ENCODE measurements at regions not wholly inside any gene's neighbourhood (a gene's known extent, or its start where the extent isn't known, plus 50 kb on each side); places are given as distances from the start of the nearest gene placed in this dataset.

GRCh38 chr1:87905651-87906050 is 577.0 kb downstream of the LMO4 start:
- H3K4me3 Mint-ChIP-seq = no peak overlapping the region
- DNase-seq (no peak), ATAC-seq (no peak)
- peaks cover 2% of the 10 kb centered on the region for H3K4me1 Mint-ChIP-seq
- H3K27me3 Mint-ChIP-seq = peaks cover 3% of the 10 kb centered on the region
- CTCF ChIA-PET = interaction anchor here (0.9 kb wide), 1 partner anchor 9 kb away, joined by 3 read pairs; no protein-coding TSS in a partner anchor
- intact Hi-C loops (cut with DNase I, micrococcal nuclease) = no loop called here
- no peak overlapping the region for H3K27ac Mint-ChIP-seq
- POLR2A ChIA-PET = no interaction called here
- H3K9me3 Mint-ChIP-seq (ENCODE audit: low read depth) = no peaks in the 10 kb centered on the region
- H3K36me3 Mint-ChIP-seq (ENCODE audit: low read depth) = no peaks in the 10 kb centered on the region

DNA sequence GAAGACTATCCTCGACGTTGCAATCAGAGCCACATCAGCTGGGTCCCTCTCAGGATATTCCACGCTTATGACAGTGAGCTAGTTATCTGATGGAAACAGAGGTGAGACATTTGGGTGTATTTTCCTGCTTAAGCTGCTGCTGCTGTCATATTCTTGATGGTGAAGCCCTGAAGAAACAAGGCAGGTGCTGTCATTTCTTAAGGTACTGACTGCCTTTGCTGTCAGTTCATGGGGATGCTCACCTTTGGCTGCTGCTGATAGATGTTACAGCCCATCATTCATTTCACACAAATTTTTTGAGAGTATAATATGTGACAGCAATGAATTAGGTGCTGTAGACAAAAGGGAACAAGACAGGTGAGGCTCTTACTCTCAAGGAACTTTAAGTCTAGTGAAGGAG is 577.4 kb downstream of the LMO4 start:
- POLR2A ChIA-PET = no interaction called here
- ATAC-seq (no peak), DNase-seq (no peak)
- peaks cover 2% of the 10 kb centered on the region for H3K4me1 Mint-ChIP-seq
- no peak overlapping the region for H3K27ac Mint-ChIP-seq
- CTCF ChIA-PET = interaction anchor here (0.9 kb wide), 1 partner anchor 9 kb away, joined by 3 read pairs; no protein-coding TSS in a partner anchor
- no peak overlapping the region for H3K4me3 Mint-ChIP-seq
- no peaks in the 10 kb centered on the region for H3K36me3 Mint-ChIP-seq (ENCODE audit: low read depth)
- intact Hi-C loops (cut with DNase I, micrococcal nuclease) = no loop called here
- peaks cover 2% of the 10 kb centered on the region for H3K27me3 Mint-ChIP-seq
- no peaks in the 10 kb centered on the region for H3K9me3 Mint-ChIP-seq (ENCODE audit: low read depth)

DNA sequence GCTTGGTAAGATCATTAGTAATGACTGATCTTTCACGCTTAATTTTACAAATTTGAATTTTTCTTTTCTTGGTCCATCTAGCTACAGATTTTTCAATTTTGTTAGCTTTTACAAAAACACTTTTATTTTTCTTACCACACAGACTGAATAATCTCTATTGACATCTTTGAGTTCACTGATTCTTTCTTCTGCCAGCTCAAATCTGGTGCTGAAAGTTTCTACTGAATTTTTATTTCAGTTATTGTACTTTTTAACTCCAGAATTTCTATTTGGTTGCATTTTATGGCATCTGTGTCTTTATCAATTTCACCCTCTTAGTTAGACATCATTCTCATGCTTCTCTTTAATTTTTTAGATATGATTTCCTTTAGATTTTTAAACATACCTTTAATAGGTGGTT is 584.7 kb downstream of the LMO4 start:
- peaks cover 11% of the 10 kb centered on the region for H3K9me3 Mint-ChIP-seq (ENCODE audit: low read depth)
- no peak for DNase-seq
- peaks cover 6% of the 10 kb centered on the region for H3K27me3 Mint-ChIP-seq
- no peak overlapping the region for H3K4me3 Mint-ChIP-seq
- ChIA-PET POLR2A (no interaction called here), CTCF (no interaction called here)
- H3K27ac Mint-ChIP-seq = no peak overlapping the region
- H3K36me3 Mint-ChIP-seq (ENCODE audit: low read depth) = peaks cover 1% of the 10 kb centered on the region
- ATAC-seq = no peak
- intact Hi-C loops (cut with DNase I, micrococcal nuclease) = no loop called here
- no peaks in the 10 kb centered on the region for H3K4me1 Mint-ChIP-seq

DNA sequence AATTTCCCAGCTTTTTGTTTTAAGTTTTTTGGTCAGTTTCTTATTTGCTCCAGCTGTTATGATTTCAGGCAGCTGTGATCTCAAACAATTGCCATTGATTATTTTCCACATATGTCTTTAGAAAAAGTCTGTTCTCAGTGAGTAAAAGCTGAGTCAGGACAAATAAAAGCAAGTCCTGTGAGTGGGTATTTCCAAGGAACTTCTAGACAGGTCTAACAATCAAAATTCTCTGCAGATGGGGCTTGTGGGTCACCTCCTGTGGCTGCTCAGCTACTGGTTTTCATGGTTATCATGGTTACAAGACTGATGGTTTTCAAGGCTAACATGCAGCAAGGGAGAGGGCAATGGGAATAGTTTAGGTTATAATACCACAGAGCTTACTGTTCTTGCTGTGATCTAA is 585.7 kb downstream of the LMO4 start:
- Mint-ChIP-seq H3K4me1 (no peaks in the 10 kb centered on the region), H3K27ac (no peak overlapping the region), H3K4me3 (no peak overlapping the region), H3K36me3 (ENCODE audit: low read depth) (peaks cover 1% of the 10 kb centered on the region), H3K27me3 (peaks cover 4% of the 10 kb centered on the region), H3K9me3 (ENCODE audit: low read depth) (peaks cover 11% of the 10 kb centered on the region)
- ChIA-PET POLR2A (no interaction called here), CTCF (interaction anchor here (1.2 kb wide), 1 partner anchor 9 kb away, joined by 3 read pairs; no protein-coding TSS in a partner anchor)
- ATAC-seq (no peak), DNase-seq (no peak)
- intact Hi-C loops (cut with DNase I, micrococcal nuclease) = no loop called here

GRCh38 chr1:87915771-87916170 is 587.1 kb downstream of the LMO4 start:
- H3K27ac Mint-ChIP-seq = no peak overlapping the region
- no peaks in the 10 kb centered on the region for H3K4me1 Mint-ChIP-seq
- H3K27me3 Mint-ChIP-seq = peaks cover 4% of the 10 kb centered on the region
- no peak for DNase-seq
- CTCF ChIA-PET = no interaction called here
- no peak for ATAC-seq
- peaks cover 1% of the 10 kb centered on the region for H3K36me3 Mint-ChIP-seq (ENCODE audit: low read depth)
- POLR2A ChIA-PET = no interaction called here
- peaks cover 11% of the 10 kb centered on the region for H3K9me3 Mint-ChIP-seq (ENCODE audit: low read depth)
- intact Hi-C loops (cut with DNase I, micrococcal nuclease) = no loop called here
- no peak overlapping the region for H3K4me3 Mint-ChIP-seq

DNA sequence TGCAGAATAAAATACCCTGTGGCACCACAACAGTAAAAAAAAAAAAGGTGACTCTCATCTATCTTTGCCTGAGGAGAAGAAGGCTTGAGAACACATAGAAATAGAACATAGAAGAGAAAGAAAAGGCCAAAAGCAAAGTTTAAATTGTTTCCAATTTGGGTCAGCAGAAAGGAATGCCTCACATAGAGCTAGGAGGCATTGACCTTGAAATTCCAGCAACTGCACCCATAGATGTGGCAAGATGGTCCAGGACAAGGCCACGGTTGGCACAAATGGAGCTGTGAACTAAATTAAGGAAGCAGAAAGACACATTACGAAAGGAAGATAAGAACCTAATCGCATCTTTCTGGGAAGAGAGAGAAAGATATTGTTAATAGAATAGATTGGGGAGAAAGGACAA is 588.3 kb downstream of the LMO4 start:
- peaks cover 4% of the 10 kb centered on the region for H3K27me3 Mint-ChIP-seq
- no peak overlapping the region for H3K27ac Mint-ChIP-seq
- H3K9me3 Mint-ChIP-seq (ENCODE audit: low read depth) = peaks cover 11% of the 10 kb centered on the region
- H3K36me3 Mint-ChIP-seq (ENCODE audit: low read depth) = peaks cover 1% of the 10 kb centered on the region
- DNase-seq = no peak
- POLR2A ChIA-PET = no interaction called here
- H3K4me1 Mint-ChIP-seq = no peaks in the 10 kb centered on the region
- H3K4me3 Mint-ChIP-seq = no peak overlapping the region
- CTCF ChIA-PET = interaction anchor here (1.1 kb wide), 1 partner anchor 591 kb away, joined by 3 read pairs; no protein-coding TSS in a partner anchor
- intact Hi-C loops (cut with DNase I, micrococcal nuclease) = no loop called here
- ATAC-seq = no peak

DNA sequence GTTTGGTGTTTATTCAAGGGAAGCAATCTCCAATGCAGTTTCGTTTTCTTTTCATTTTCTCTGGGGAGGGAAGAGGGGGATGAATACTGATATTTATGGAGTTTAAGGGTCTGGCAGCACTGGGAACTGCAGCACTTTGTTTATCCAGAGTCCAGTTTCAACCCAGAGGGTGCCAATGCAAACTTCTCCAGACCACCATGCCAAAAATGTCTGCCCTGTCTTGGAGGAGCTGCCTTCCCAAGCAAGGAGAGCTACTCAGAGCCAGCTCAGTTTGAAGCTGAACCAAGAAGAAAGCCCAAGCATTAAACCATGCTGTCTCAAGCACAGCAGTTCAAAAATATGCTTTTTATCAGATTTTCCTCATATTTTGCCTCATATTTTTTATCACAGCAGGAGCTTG is 589.7 kb downstream of the LMO4 start:
- Mint-ChIP-seq H3K36me3 (ENCODE audit: low read depth) (no peaks in the 10 kb centered on the region), H3K27ac (no peak overlapping the region), H3K4me3 (no peak overlapping the region), H3K4me1 (no peaks in the 10 kb centered on the region), H3K27me3 (peaks cover 4% of the 10 kb centered on the region), H3K9me3 (ENCODE audit: low read depth) (peaks cover 7% of the 10 kb centered on the region)
- ChIA-PET POLR2A (no interaction called here), CTCF (no interaction called here)
- ATAC-seq = no peak
- DNase-seq = no peak
- intact Hi-C loops (cut with DNase I, micrococcal nuclease) = no loop called here

GRCh38 chr1:87922885-87923284 is 594.2 kb downstream of the LMO4 start:
- H3K4me3 Mint-ChIP-seq = no peak overlapping the region
- H3K36me3 Mint-ChIP-seq (ENCODE audit: low read depth) = no peaks in the 10 kb centered on the region
- DNase-seq (no peak), ATAC-seq (no peak)
- peaks cover 2% of the 10 kb centered on the region for H3K27me3 Mint-ChIP-seq
- no peaks in the 10 kb centered on the region for H3K4me1 Mint-ChIP-seq
- ChIA-PET CTCF (no interaction called here), POLR2A (no interaction called here)
- intact Hi-C loops (cut with DNase I, micrococcal nuclease) = no loop called here
- H3K27ac Mint-ChIP-seq = no peak overlapping the region
- no peaks in the 10 kb centered on the region for H3K9me3 Mint-ChIP-seq (ENCODE audit: low read depth)

DNA sequence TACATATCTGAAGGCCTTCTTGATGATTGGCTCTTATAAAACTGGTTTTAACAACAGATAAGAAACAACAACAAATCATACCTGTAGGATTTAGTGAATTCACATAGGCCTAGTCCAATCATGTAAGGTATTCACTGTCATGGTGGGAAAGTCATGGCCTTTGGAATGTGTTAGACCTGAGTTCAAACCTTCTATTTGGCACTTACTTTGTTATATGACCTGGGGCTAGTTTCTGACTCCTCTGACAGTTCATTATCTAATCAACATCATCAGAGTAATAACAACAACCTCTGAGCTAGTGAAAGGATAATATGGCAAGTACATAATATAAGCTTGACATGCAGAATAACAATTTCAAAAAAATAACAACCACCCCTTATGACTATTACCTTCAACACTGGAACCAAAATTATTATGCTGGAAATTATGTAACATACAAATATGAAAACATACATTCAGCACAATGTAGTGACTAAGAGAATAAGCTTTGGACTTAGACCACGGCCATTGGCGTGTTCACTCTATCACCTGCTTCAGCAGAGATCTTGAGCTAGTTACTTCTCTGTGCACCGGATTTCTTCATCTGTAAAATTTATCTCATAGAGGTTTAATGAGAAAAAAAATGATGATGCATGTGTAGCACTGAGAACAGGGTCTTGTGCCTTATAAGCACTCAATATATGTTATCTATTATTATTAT is 597.6 kb downstream of the LMO4 start:
- H3K36me3 Mint-ChIP-seq (ENCODE audit: low read depth) = no peaks in the 10 kb centered on the region
- peaks cover 6% of the 10 kb centered on the region for H3K9me3 Mint-ChIP-seq (ENCODE audit: low read depth)
- intact Hi-C loops (cut with DNase I, micrococcal nuclease) = no loop called here
- ChIA-PET CTCF (no interaction called here), POLR2A (no interaction called here)
- no peaks in the 10 kb centered on the region for H3K27me3 Mint-ChIP-seq
- DNase-seq (no peak), ATAC-seq (no peak)
- no peaks in the 10 kb centered on the region for H3K4me1 Mint-ChIP-seq
- no peak overlapping the region for H3K4me3 Mint-ChIP-seq
- no peak overlapping the region for H3K27ac Mint-ChIP-seq

DNA sequence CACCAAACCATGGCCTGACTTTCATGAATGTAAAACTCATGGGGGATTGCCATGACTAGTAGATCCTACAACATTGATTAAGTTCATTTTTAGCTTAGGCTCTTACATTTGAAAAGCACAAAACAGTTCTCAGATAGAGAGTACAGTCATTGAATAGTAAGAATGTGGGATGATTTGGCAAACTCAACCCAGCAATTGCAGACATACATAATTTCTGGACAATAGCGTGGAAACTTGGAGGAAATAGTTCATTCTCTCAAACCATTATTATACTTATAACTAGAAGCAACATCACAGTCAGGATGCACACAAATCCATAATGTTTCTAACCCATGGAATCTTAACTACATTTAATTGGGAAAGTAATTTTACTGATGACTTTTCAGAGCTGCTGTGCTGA is 598.2 kb downstream of the LMO4 start:
- intact Hi-C loops (cut with DNase I, micrococcal nuclease) = no loop called here
- ATAC-seq = no peak
- CTCF ChIA-PET = no interaction called here

DNA sequence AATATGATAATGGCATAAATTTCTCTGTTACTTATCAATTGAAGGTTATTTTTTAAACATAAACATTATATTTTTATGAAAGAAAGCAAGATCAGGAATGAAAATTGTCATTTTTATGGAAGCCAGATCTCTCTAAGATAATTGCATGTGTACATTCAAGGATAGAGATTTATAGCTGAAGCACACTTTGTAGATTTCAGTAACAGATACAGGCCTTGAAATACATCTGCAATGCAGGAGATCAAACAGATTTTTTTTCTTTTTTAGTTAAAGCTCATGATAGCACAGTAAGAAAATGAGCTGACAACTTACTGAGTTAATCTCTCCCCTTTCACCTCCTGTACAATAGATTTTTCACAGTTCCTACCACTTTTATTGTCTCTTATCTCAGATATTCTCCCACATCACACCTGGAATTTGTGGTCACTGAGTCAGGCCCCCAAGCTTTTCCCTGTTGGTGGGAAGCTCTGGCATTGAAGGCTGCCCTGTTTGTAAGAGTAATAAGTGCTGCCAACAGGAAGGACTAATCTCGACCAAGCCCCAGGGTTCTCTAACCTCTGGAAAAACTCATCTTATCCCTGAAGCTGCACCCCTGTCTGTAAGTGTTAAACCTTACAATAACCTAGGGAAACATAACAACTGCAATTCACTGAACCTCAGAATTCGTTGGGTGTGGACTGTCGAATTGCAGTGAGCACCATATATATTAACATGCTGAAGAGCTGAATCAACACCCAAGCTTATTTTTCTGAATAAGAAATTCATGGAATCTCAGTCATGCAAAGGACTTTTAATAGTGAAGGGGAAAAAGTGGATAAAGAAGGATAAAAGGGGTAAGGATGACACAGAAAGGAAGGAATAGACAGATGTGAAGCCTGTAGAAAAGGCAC is 599.0 kb downstream of the LMO4 start:
- Mint-ChIP-seq H3K27ac (no peak overlapping the region), H3K9me3 (ENCODE audit: low read depth) (peaks cover 10% of the 10 kb centered on the region), H3K4me1 (no peaks in the 10 kb centered on the region), H3K36me3 (ENCODE audit: low read depth) (no peaks in the 10 kb centered on the region), H3K4me3 (no peak overlapping the region), H3K27me3 (no peaks in the 10 kb centered on the region)
- CTCF ChIA-PET = interaction anchor here (1.3 kb wide), 1 partner anchor 26 kb away, joined by 4 read pairs; no protein-coding TSS in a partner anchor
- ATAC-seq (no peak), DNase-seq (no peak)
- POLR2A ChIA-PET = no interaction called here
- intact Hi-C loops (cut with DNase I, micrococcal nuclease) = no loop called here

More for the DNA sequence above, 598.2 kb downstream of the LMO4 start:
- H3K27me3 Mint-ChIP-seq = no peaks in the 10 kb centered on the region
- H3K4me3 Mint-ChIP-seq = no peak overlapping the region
- H3K27ac Mint-ChIP-seq = no peak overlapping the region
- no peaks in the 10 kb centered on the region for H3K36me3 Mint-ChIP-seq (ENCODE audit: low read depth)
- peaks cover 10% of the 10 kb centered on the region for H3K9me3 Mint-ChIP-seq (ENCODE audit: low read depth)
- POLR2A ChIA-PET = no interaction called here
- no peaks in the 10 kb centered on the region for H3K4me1 Mint-ChIP-seq
- DNase-seq = no peak

GRCh38 chr1:87928623-87929022 is 599.9 kb downstream of the LMO4 start:
- no peaks in the 10 kb centered on the region for H3K36me3 Mint-ChIP-seq (ENCODE audit: low read depth)
- no peaks in the 10 kb centered on the region for H3K4me1 Mint-ChIP-seq
- no peak overlapping the region for H3K27ac Mint-ChIP-seq
- H3K27me3 Mint-ChIP-seq = no peaks in the 10 kb centered on the region
- ATAC-seq (no peak), DNase-seq (no peak)
- intact Hi-C loops (cut with DNase I, micrococcal nuclease) = no loop called here
- CTCF ChIA-PET = interaction anchor here (1.3 kb wide), 1 partner anchor 27 kb away, joined by 4 read pairs; no protein-coding TSS in a partner anchor
- POLR2A ChIA-PET = no interaction called here
- no peak overlapping the region for H3K4me3 Mint-ChIP-seq
- peaks cover 10% of the 10 kb centered on the region for H3K9me3 Mint-ChIP-seq (ENCODE audit: low read depth)

All from activated CD4-positive, alpha-beta T cell treated with anti-CD3 and anti-CD28 coated beads for 36 hours (primary cell).